H1 (cell line): ENCODE measurements at regions not wholly inside any gene's neighbourhood (a gene's known extent, or its start where the extent isn't known, plus 50 kb on each side); places are given as distances from the start of the nearest gene placed in this dataset.

Experiments used
- HDAC2 ChIP-seq, 2 experiments: fragments of 300-600 bp in 1 of 2; sonication (generic) in 1 of 2; IDR thresholded peaks; 2 replicates each; pipeline ENCODE4 v1.6.1; 2011 to 2012; ENCODE audit warnings: low read depth in 2 of 2, low read length in 2 of 2, mild to moderate bottlenecking in 2 of 2, moderate library complexity in 2 of 2, borderline replicate concordance in 1 of 2, inconsistent platforms in 1 of 2
- KDM5A ChIP-seq: fragments of 200-600 bp; IDR thresholded peaks from 2 replicates; pipeline ENCODE4 v1.7.1; 2012; ENCODE audit warnings: mild to moderate bottlenecking, low read length, inconsistent platforms, mixed read lengths
- RNF2 ChIP-seq: fragments of 200-900, 300-1000 bp; sonication (generic); IDR thresholded peaks from 2 replicates; pipeline ENCODE4 v1.7.1; 2016; ENCODE audit warnings: borderline replicate concordance, low read depth, mild to moderate bottlenecking, antibody characterized with exemption, low read length; ENCODE audit not compliant: poor library complexity, severe bottlenecking; ENCODE audit errors: missing control alignments
- SUZ12 ChIP-seq: fragments of 200-600 bp; sonication (generic); IDR thresholded peaks from 2 replicates; pipeline ENCODE4 v1.6.1; 2012; ENCODE audit warnings: mild to moderate bottlenecking, inconsistent platforms, low read length, moderate library complexity, mixed read lengths
- TCF12 ChIP-seq: IDR thresholded peaks from 2 replicates; pipeline ENCODE4 v1.6.1; 2011; ENCODE audit warnings: low read depth, mild to moderate bottlenecking, low read length
- TEAD4 ChIP-seq: IDR thresholded peaks from 2 replicates; pipeline ENCODE4 v1.6.1; 2012; ENCODE audit warnings: low read depth, low read length, inconsistent platforms, mixed read lengths
- TF ChIP-seq, protein P1 (sequence below): IDR thresholded peaks from 2 replicates; pipeline ENCODE4 v1.6.1; 2012; ENCODE audit warnings: low read length, inconsistent platforms

GRCh38 chr4:138740816-138741745 is 274.5 kb upstream of the NOCT start (continued):
- TF ChIP-seq, protein P1, sequence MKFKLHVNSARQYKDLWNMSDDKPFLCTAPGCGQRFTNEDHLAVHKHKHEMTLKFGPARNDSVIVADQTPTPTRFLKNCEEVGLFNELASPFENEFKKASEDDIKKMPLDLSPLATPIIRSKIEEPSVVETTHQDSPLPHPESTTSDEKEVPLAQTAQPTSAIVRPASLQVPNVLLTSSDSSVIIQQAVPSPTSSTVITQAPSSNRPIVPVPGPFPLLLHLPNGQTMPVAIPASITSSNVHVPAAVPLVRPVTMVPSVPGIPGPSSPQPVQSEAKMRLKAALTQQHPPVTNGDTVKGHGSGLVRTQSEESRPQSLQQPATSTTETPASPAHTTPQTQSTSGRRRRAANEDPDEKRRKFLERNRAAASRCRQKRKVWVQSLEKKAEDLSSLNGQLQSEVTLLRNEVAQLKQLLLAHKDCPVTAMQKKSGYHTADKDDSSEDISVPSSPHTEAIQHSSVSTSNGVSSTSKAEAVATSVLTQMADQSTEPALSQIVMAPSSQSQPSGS: no peak
- TF ChIP-seq TCF12 (no peak), SUZ12 (no peak), KDM5A (no peak), HDAC2 (IDR thresholded peaks at IDR 0.05; ENCODE audit: borderline replicate concordance in 1 of 2, low read depth in 2 of 2, low read length in 2 of 2) (no peak), RNF2 (no peak), TEAD4 (no peak)
